Hippocampal formation (tissue), 2 donors: ENCODE measurements at regions not wholly inside any gene's neighbourhood (a gene's known extent, or its start where the extent isn't known, plus 50 kb on each side); places are given as distances from the start of the nearest gene placed in this dataset.

Experiments used
- DNase-seq, 2 donors: peaks; one replicate each; lab custom pipeline; 2025; lab: John Stamatoyannopoulos, UW

- DNase-seq, result no peak
These were observed 330.0 kb upstream of the POU3F3 start for GRCh38 chr2:104523921-104524320.

- DNase-seq, result no peak
These were observed 325.8 kb upstream of the POU3F3 start for GRCh38 chr2:104528101-104528500.

- no peak for DNase-seq
These were observed 322.8 kb upstream of the POU3F3 start for GRCh38 chr2:104531122-104531521.

- no peak for DNase-seq
These were observed 316.8 kb upstream of the POU3F3 start for GRCh38 chr2:104537116-104537515.

GRCh38 chr2:104538077-104538476 is 315.8 kb upstream of the POU3F3 start:
- DNase-seq, result no peak

- no peak for DNase-seq
These were observed 314.3 kb upstream of the POU3F3 start for GRCh38 chr2:104539649-104540048.

- no peak for DNase-seq
These were observed 308.9 kb upstream of the POU3F3 start for GRCh38 chr2:104545055-104545454.

- DNase-seq, result no peak
These were observed 307.4 kb upstream of the POU3F3 start for GRCh38 chr2:104546537-104546936.

- DNase-seq, result no peak
These were observed 306.7 kb upstream of the POU3F3 start for GRCh38 chr2:104547221-104547620.

- DNase-seq, result no peak
These were observed 292.7 kb upstream of the POU3F3 start for GRCh38 chr2:104561251-104561650.

GRCh38 chr2:104562537-104562936 is 291.4 kb upstream of the POU3F3 start:
- no peak for DNase-seq

GRCh38 chr2:104563398-104563996 is 290.4 kb upstream of the POU3F3 start:
- no peak for DNase-seq

GRCh38 chr2:104568247-104568646 is 285.7 kb upstream of the POU3F3 start:
- DNase-seq, result no peak

GRCh38 chr2:104570259-104570658 is 283.7 kb upstream of the POU3F3 start:
- no peak for DNase-seq

GRCh38 chr2:104572834-104573233 is 281.1 kb upstream of the POU3F3 start:
- no peak for DNase-seq

GRCh38 chr2:104574367-104574766 is 279.5 kb upstream of the POU3F3 start:
- DNase-seq, result no peak

GRCh38 chr2:104577143-104577542 is 276.8 kb upstream of the POU3F3 start:
- no peak for DNase-seq

- DNase-seq, result no peak
These were observed 271.4 kb upstream of the POU3F3 start for GRCh38 chr2:104582471-104582870.

GRCh38 chr2:104583811-104584210 is 270.1 kb upstream of the POU3F3 start:
- DNase-seq, result no peak

GRCh38 chr2:104584393-104584792 is 269.5 kb upstream of the POU3F3 start:
- DNase-seq, result no peak

GRCh38 chr2:104595576-104595975 is 258.3 kb upstream of the POU3F3 start:
- no peak for DNase-seq

- no peak for DNase-seq
These were observed 256.0 kb upstream of the POU3F3 start for GRCh38 chr2:104597942-104598341.

GRCh38 chr2:104598636-104599035 is 255.3 kb upstream of the POU3F3 start:
- DNase-seq, result no peak

- DNase-seq, result no peak
These were observed 254.0 kb upstream of the POU3F3 start for GRCh38 chr2:104599787-104600510.
